H1 (cell line): ENCODE measurements at regions not wholly inside any gene's neighbourhood (a gene's known extent, or its start where the extent isn't known, plus 50 kb on each side); places are given as distances from the start of the nearest gene placed in this dataset.

Source experiments
- CTCF ChIA-PET: fragments of 300-600 bp; sonication (Branson Sonifier 250); formaldehyde crosslinking; loops from one replicate; lab custom pipeline; 2021; ENCODE audit not compliant: partially characterized antibody; lab: Charles Lee
- POLR2A ChIA-PET: fragments of 300-600 bp; sonication (Branson Sonifier 250); formaldehyde crosslinking; loops from one replicate; lab custom pipeline; 2021; ENCODE audit warnings: inconsistent platforms; ENCODE audit not compliant: partially characterized antibody; lab: Charles Lee
- DNase-seq, 2 experiments: peaks; one replicate each; pipeline versions ENCODE4 v3.0.0 to v3.0.0-alpha.2; 2010 to 2022; ENCODE audit warnings: low spot score in 2 of 2, low read depth in 1 of 2, mixed read lengths in 1 of 2
- FAIRE-seq: peaks from 2 replicates; lab custom pipeline; 2011; peaks lifted over from hg19 to GRCh38; lab: Jason Lieb, UNC
- H2AFZ ChIP-seq: 2 replicates; pipeline ENCODE4 v1.8.1; 2012; ENCODE audit warnings: low read length, inconsistent platforms
- H2AK5ac ChIP-seq: 2 replicates; pipeline ENCODE4 v1.6.1; 2013; ENCODE audit warnings: low read depth, low read length
- H2BK120ac ChIP-seq: replicated peaks from 2 replicates; pipeline ENCODE3; 2013; ENCODE audit warnings: low read depth, low read length, inconsistent platforms
- H2BK12ac ChIP-seq: 2 replicates; pipeline ENCODE4 v1.6.1; 2013; ENCODE audit warnings: low read depth, low read length
- H2BK15ac ChIP-seq: 2 replicates; pipeline ENCODE4 v1.6.1; 2013; ENCODE audit warnings: low read length
- H2BK20ac ChIP-seq: 2 replicates; pipeline ENCODE4 v1.6.1; 2013; ENCODE audit warnings: low read length
- H2BK5ac ChIP-seq: 2 replicates; pipeline ENCODE4 v1.6.1; 2013; ENCODE audit warnings: low read depth, low read length
- H3K14ac ChIP-seq: 2 replicates; pipeline ENCODE4 v1.6.1; 2013; ENCODE audit warnings: inconsistent platforms; ENCODE audit not compliant: insufficient read length
- H3K18ac ChIP-seq: 2 replicates; pipeline ENCODE4 v1.6.1; 2013; ENCODE audit warnings: low read length; ENCODE audit errors: extremely low read depth
- H3K23ac ChIP-seq: 2 replicates; pipeline ENCODE4 v1.6.1; 2013; ENCODE audit warnings: inconsistent platforms; ENCODE audit not compliant: insufficient read length
- H3K23me2 ChIP-seq: 2 replicates; pipeline ENCODE4 v1.6.1; 2013; ENCODE audit warnings: low read depth, low read length
- H3K27ac ChIP-seq: 2 replicates; pipeline ENCODE4 v1.6.1; 2011; ENCODE audit warnings: low read depth, low read length, inconsistent platforms
- H3K27me3 ChIP-seq, 4 experiments: replicated peaks in 1 of 4; 1 replicate in 1 of 4; 2 replicates in 3 of 4; pipeline versions ENCODE4 v1.6.1 to v1.8.1; 2011 to 2013; ENCODE audit warnings: low read length in 3 of 4, mild to moderate bottlenecking in 3 of 4, inconsistent platforms in 2 of 4, mixed read lengths in 2 of 4, moderate library complexity in 1 of 4; ENCODE audit not compliant: control insufficient read depth in 3 of 4, insufficient read depth in 3 of 4; ENCODE audit errors: extremely low read depth in 1 of 4
- H3K36me3 ChIP-seq, 4 experiments: 2 replicates each; pipeline versions ENCODE4 v1.6.1 to v1.8.1; 2011 to 2013; ENCODE audit warnings: mild to moderate bottlenecking in 4 of 4, low read length in 3 of 4, moderate library complexity in 2 of 4, control low read depth in 1 of 4, inconsistent platforms in 1 of 4; ENCODE audit not compliant: insufficient read depth in 4 of 4, control insufficient read depth in 2 of 4
- H3K4ac ChIP-seq: replicated peaks from 2 replicates; pipeline ENCODE3; 2013; ENCODE audit warnings: low read length, low read depth, mixed read lengths, inconsistent platforms; ENCODE audit not compliant: insufficient read length
- H3K4me1 ChIP-seq, 4 experiments: replicated peaks in 1 of 4; 1 replicate in 1 of 4; 2 replicates in 3 of 4; pipeline versions ENCODE4 v1.6.1 to v1.8.1; 2011 to 2013; ENCODE audit warnings: low read length in 3 of 4, inconsistent platforms in 2 of 4, mixed read lengths in 1 of 4; ENCODE audit not compliant: insufficient read depth in 4 of 4, control insufficient read depth in 3 of 4
- H3K4me2 ChIP-seq, 2 experiments: 2 replicates each; pipeline versions ENCODE4 v1.6.1 to v1.8.1; 2011 to 2013; ENCODE audit warnings: low read depth in 2 of 2, low read length in 2 of 2, control low read depth in 1 of 2, inconsistent platforms in 1 of 2, mild to moderate bottlenecking in 1 of 2; ENCODE audit not compliant: insufficient read depth in 1 of 2
- H3K4me3 ChIP-seq, 4 experiments: fragments of 200-600, 300-600 bp in 1 of 4; sonication (generic), shearing (Covaris generic), sonication (Bioruptor Twin) in 1 of 4; 2 replicates each; pipeline versions ENCODE4 v1.5.1 to v1.8.1; 2011 to 2016; ENCODE audit warnings: low read length in 4 of 4, low read depth in 3 of 4, control low read depth in 2 of 4, inconsistent platforms in 2 of 4, mild to moderate bottlenecking in 2 of 4, mixed read lengths in 1 of 4, moderate library complexity in 1 of 4; ENCODE audit not compliant: insufficient read depth in 2 of 4; ENCODE audit errors: extremely low read depth in 1 of 4
- H3K56ac ChIP-seq: replicated peaks from 2 replicates; pipeline ENCODE3; 2013; ENCODE audit warnings: low read depth, mild to moderate bottlenecking, mixed read lengths, low read length, inconsistent platforms; ENCODE audit not compliant: insufficient read length
- H3K79me1 ChIP-seq: 2 replicates; pipeline ENCODE4 v1.6.1; 2013; ENCODE audit warnings: low read depth, low read length, control low read depth
- H3K79me2 ChIP-seq, 2 experiments: 2 replicates each; pipeline versions ENCODE4 v1.6.1 to v1.8.1; 2012 to 2013; ENCODE audit warnings: low read length in 2 of 2, mild to moderate bottlenecking in 2 of 2, inconsistent platforms in 1 of 2; ENCODE audit not compliant: insufficient read depth in 2 of 2, control insufficient read depth in 1 of 2
- H3K9ac ChIP-seq, 4 experiments: replicated peaks in 1 of 4; 1 replicate in 1 of 4; 2 replicates in 3 of 4; pipeline versions ENCODE4 v1.6.1 to v1.8.1; 2011 to 2013; ENCODE audit warnings: low read depth in 3 of 4, low read length in 3 of 4, control low read depth in 2 of 4, mild to moderate bottlenecking in 2 of 4, moderate library complexity in 2 of 4, inconsistent platforms in 1 of 4; ENCODE audit errors: extremely low read depth in 1 of 4
- H3K9me3 ChIP-seq, 2 experiments: 2 replicates each; pipeline versions ENCODE4 v1.6.1 to v1.8.1; 2012 to 2013; ENCODE audit warnings: mild to moderate bottlenecking in 2 of 2, moderate library complexity in 2 of 2, control low read depth in 1 of 2, inconsistent platforms in 1 of 2, low read depth in 1 of 2, low read length in 1 of 2, mixed read lengths in 1 of 2; ENCODE audit not compliant: insufficient read depth in 2 of 2
- H4K20me1 ChIP-seq, 2 experiments: replicated peaks in 1 of 2; 2 replicates each; pipeline versions ENCODE3 to v1.8.1; 2011 to 2013; ENCODE audit warnings: inconsistent platforms in 2 of 2, low read length in 2 of 2, mild to moderate bottlenecking in 1 of 2; ENCODE audit not compliant: insufficient read depth in 2 of 2, control insufficient read depth in 1 of 2
- H4K5ac ChIP-seq: 2 replicates; pipeline ENCODE4 v1.6.1; 2013; ENCODE audit warnings: low read length, low read depth, mixed read lengths, inconsistent platforms; ENCODE audit not compliant: insufficient read length
- H4K8ac ChIP-seq: 2 replicates; pipeline ENCODE4 v1.8.0; 2013; ENCODE audit warnings: mild to moderate bottlenecking, moderate library complexity, low read length, inconsistent platforms; ENCODE audit not compliant: insufficient read depth; ENCODE audit errors: extremely low read depth
- H4K91ac ChIP-seq: replicated peaks from 2 replicates; pipeline ENCODE3; 2013; ENCODE audit warnings: low read length, mixed read lengths, inconsistent platforms; ENCODE audit not compliant: insufficient read length
- CHD1 ChIP-seq: IDR thresholded peaks from 2 replicates; pipeline ENCODE4 v1.6.1; 2012; ENCODE audit warnings: low read depth, low read length, improper control_type of control experiment
- NANOG ChIP-seq: IDR thresholded peaks from 2 replicates; pipeline ENCODE4 v1.6.1; 2011; ENCODE audit warnings: low read length, low read depth, mild to moderate bottlenecking, inconsistent platforms; ENCODE audit not compliant: insufficient read depth, poor library complexity, severe bottlenecking
- WGBS, 2 experiments: shearing (Covaris generic) in 1 of 2; methylation state at CpG; one replicate each; pipeline versions ENCODE4 v1.1.6 to v1.1.7; 2013 to 2015; ENCODE audit warnings: low lambda C conversion rate in 2 of 2, mixed read lengths in 2 of 2, inconsistent platforms in 1 of 2, low coverage in 1 of 2, missing lambda C conversion rate in 1 of 2; ENCODE audit not compliant: insufficient replicate concordance in 2 of 2, insufficient coverage in 1 of 2, insufficient read length in 1 of 2; ENCODE audit errors: extremely low coverage in 1 of 2, missing lambda C conversion rate in 1 of 2; 5-methylcytosine and 5-hydroxymethylcytosine counted together

GRCh38 chr2:62349788-62350187, 153.9 kb downstream of the B3GNT2 start:
- WGBS, 2 experiments: 58% methylated on average over 6 of the region's 6 CpGs; no CpG with 5 or more reads in 1 of the 2 experiments

More at GRCh38 chr2:62349788-62350187, 153.9 kb downstream of the B3GNT2 start:
- Histone ChIP-seq H4K5ac (peak overlapping the region; percentile 13), H3K56ac (no peak overlapping the region), H3K9me3 (peaks cover 0 to 7% of the 10 kb centered on the region in 2 experiments; a peak in 3 of 4 replicates), H3K14ac (no peak overlapping the region), H3K9ac (no peak overlapping the region), H3K79me2 (no peaks in the 10 kb centered on the region), H2AFZ (no peak overlapping the region), H4K20me1 (no peaks in the 10 kb centered on the region), H3K4me2 (no peak overlapping the region), H3K23ac (no peak overlapping the region), H3K4ac (no peak overlapping the region), H4K8ac (no peak overlapping the region), H4K91ac (no peak overlapping the region), H3K4me1 (peaks cover 0 to 8% (median 2%) of the 10 kb centered on the region in 4 experiments; a peak in 3 of 7 replicates), H2BK12ac (peak overlapping the region; percentile 100; the same call in 1 of the 2 replicates), H2AK5ac (peak overlapping the region; percentile 53; the same call in 1 of the 2 replicates), H3K4me3 (no peak overlapping the region), H2BK15ac (no peak overlapping the region), H3K18ac (no peak overlapping the region), H3K79me1 (no peaks in the 10 kb centered on the region), H3K27me3 (no peaks in the 10 kb centered on the region), H2BK120ac (no peak overlapping the region), H2BK20ac (0 out of 2 replicates have a peak overlapping the region, but pooled peaks have one; percentile 100), H3K36me3 (no peaks in the 10 kb centered on the region), H2BK5ac (peak overlapping the region; percentile 83; the same call in 1 of the 2 replicates), H3K27ac (no peak overlapping the region), H3K23me2 (no peaks in the 10 kb centered on the region)
- CTCF ChIA-PET: interaction anchor here (0.7 to 0.9 kb wide), 2 partner anchors 41 to 63 kb away, joined by 3 read pairs; no protein-coding TSS in a partner anchor
- TF ChIP-seq CHD1: no peak
- TF ChIP-seq NANOG: peak; percentile 26
- FAIRE-seq: no peak
- no peak for DNase-seq
- POLR2A ChIA-PET: interaction anchor here (0.6 to 1.0 kb wide), 3 partner anchors 11 to 699 kb away, joined by 3 read pairs; no protein-coding TSS in a partner anchor
